ENCODE measurements at regions not wholly inside any gene's neighbourhood (a gene's known extent, or its start where the extent isn't known, plus 50 kb on each side); places are given as distances from the start of the nearest gene placed in this dataset.

DNA sequence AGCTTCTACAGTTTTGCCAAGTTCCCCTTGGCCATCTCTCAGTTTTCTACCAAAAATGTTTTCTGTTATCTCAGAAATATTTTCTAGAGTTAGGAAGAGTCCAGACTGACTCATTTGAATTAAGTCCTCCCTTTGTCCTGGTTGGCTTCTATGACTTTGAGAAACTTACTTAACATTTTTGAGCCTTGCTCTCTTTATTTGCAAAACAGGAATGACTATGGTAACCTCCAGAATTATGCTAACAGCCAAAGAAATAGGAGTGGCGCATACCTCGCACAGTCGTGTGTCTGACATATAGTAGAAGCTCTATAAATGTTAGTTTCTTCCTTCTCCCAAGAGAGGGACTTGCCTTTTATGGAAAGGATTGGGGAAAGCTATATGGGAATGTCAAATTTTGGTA is 841.1 kb downstream of the TSN start:
- CTCF ChIA-PET: no interaction called here

DNA sequence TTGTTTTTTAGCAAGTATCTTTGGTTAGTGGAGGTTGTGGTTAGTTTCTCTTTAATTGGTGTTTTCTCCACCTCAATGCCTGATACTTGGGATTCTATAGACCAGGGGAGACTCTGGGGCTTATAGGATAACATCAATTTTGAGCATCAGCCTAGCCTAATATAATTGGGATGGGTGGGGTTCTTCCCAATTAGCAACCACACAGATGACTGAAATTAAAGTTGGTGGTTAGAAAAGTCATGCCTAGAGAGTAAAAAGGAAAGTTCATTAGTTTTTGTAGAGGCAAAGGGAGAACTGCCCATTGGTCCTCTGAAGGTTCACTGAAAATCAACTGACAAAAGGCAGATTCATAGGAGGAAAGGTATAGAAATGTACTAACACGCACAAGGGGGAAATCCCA is 843.3 kb downstream of the TSN start:
- intact Hi-C loops (cut with micrococcal nuclease): no loop called here
- H3K4me3 Mint-ChIP-seq (ENCODE audit: unreplicated experiment): no peak overlapping the region
- H3K27me3 Mint-ChIP-seq (ENCODE audit: insufficient read depth, unreplicated experiment): no peaks in the 10 kb centered on the region
- ChIA-PET CTCF (no interaction called here), POLR2A (no interaction called here)
- no peaks in the 10 kb centered on the region for H3K9me3 Mint-ChIP-seq (ENCODE audit: unreplicated experiment)
- no TSS peak for BruUV-seq (replicated peaks)
- no peaks in the 10 kb centered on the region for H3K4me1 Mint-ChIP-seq (ENCODE audit: insufficient read depth, unreplicated experiment)
- H3K36me3 Mint-ChIP-seq (ENCODE audit: insufficient read depth, unreplicated experiment): no peaks in the 10 kb centered on the region
- H3K27ac Mint-ChIP-seq (ENCODE audit: low read depth, unreplicated experiment): no peak overlapping the region
- no peak for DNase-seq (ENCODE audit: unreplicated experiment)
- TF ChIP-seq, protein P1, sequence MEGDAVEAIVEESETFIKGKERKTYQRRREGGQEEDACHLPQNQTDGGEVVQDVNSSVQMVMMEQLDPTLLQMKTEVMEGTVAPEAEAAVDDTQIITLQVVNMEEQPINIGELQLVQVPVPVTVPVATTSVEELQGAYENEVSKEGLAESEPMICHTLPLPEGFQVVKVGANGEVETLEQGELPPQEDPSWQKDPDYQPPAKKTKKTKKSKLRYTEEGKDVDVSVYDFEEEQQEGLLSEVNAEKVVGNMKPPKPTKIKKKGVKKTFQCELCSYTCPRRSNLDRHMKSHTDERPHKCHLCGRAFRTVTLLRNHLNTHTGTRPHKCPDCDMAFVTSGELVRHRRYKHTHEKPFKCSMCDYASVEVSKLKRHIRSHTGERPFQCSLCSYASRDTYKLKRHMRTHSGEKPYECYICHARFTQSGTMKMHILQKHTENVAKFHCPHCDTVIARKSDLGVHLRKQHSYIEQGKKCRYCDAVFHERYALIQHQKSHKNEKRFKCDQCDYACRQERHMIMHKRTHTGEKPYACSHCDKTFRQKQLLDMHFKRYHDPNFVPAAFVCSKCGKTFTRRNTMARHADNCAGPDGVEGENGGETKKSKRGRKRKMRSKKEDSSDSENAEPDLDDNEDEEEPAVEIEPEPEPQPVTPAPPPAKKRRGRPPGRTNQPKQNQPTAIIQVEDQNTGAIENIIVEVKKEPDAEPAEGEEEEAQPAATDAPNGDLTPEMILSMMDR (IDR thresholded peaks at IDR 0.05; ENCODE audit: unreplicated experiment): no peak

More for the DNA sequence above, 841.1 kb downstream of the TSN start:
- DNase-seq (ENCODE audit: unreplicated experiment): no peak
- Mint-ChIP-seq H3K36me3 (ENCODE audit: insufficient read depth, unreplicated experiment) (no peaks in the 10 kb centered on the region), H3K9me3 (ENCODE audit: unreplicated experiment) (peaks cover 7% of the 10 kb centered on the region), H3K27me3 (ENCODE audit: insufficient read depth, unreplicated experiment) (no peaks in the 10 kb centered on the region), H3K27ac (ENCODE audit: low read depth, unreplicated experiment) (no peak overlapping the region), H3K4me3 (ENCODE audit: unreplicated experiment) (no peak overlapping the region), H3K4me1 (ENCODE audit: insufficient read depth, unreplicated experiment) (no peaks in the 10 kb centered on the region)
- intact Hi-C loops (cut with micrococcal nuclease): no loop called here
- BruUV-seq (replicated peaks): no TSS peak
- TF ChIP-seq, protein P1 (IDR thresholded peaks at IDR 0.05; ENCODE audit: unreplicated experiment): no peak
- POLR2A ChIA-PET: no interaction called here

DNA sequence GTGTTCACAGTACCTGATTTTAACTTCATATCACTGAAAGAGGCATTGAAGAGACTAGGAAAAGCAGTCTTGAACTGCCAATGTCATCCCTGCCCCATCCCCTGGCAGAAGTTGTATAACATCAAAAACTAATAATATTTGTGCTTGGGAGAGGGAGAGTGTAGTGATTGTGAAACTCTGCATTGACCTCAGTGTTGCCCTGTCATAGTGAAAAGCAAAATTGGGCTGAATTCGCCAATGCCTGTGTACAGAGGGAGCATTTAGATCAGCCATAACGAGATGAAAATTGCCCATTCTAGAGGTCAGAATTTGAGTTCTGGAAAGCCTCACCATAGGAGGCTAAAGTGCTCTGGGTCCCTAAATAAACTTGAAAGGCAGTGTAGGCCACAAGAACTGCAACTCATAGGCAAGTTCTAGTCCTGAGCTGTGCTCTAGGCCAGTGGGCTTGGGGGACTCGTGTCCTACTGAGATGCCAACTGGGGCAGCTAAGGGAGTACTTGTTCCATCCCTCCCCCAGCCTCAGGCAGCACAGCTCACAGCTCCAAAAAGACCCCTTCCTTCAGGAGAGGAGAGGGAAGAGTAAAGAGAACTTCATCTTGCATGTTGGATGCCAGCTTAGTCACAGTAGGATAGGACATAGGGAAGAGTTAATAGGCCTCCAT is 855.6 kb downstream of the TSN start:
- no peak for DNase-seq (ENCODE audit: unreplicated experiment)
- TF ChIP-seq, protein P1 (IDR thresholded peaks at IDR 0.05; ENCODE audit: unreplicated experiment): no peak
- POLR2A ChIA-PET: interaction anchor here (1.3 kb wide), 1 partner anchor 20 kb away, joined by 3 read pairs; no protein-coding TSS in a partner anchor
- intact Hi-C loops (cut with micrococcal nuclease): no loop called here
- Mint-ChIP-seq H3K9me3 (ENCODE audit: unreplicated experiment) (no peaks in the 10 kb centered on the region), H3K27me3 (ENCODE audit: insufficient read depth, unreplicated experiment) (no peaks in the 10 kb centered on the region), H3K4me3 (ENCODE audit: unreplicated experiment) (no peak overlapping the region), H3K27ac (ENCODE audit: low read depth, unreplicated experiment) (no peak overlapping the region), H3K36me3 (ENCODE audit: insufficient read depth, unreplicated experiment) (no peaks in the 10 kb centered on the region), H3K4me1 (ENCODE audit: insufficient read depth, unreplicated experiment) (peaks cover 10% of the 10 kb centered on the region)
- BruUV-seq (replicated peaks): no TSS peak
- CTCF ChIA-PET: interaction anchor here (0.7 to 0.8 kb wide), 2 partner anchors 1307 to 1747 kb away, joined by 3 to 5 read pairs; no protein-coding TSS in a partner anchor

DNA sequence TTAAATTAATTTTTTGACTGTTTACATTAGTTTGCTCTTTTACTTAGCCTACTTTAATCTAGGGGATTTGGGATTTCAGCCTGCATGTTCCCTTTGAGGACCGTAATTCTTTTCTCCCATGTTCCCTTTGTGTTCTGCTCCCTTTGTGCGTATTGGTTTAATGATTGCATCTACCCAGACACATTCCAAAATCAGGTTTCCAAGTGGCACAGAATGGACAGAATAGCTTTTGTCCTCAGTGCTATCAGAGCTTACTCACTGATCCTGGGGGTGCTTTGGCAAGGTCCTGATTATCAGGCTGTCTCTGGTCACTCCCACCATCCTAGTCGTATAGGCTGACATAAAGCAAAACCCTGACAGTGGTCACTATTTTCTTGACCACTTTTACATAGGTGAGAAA is 867.5 kb downstream of the TSN start:
- H3K27me3 Mint-ChIP-seq (ENCODE audit: insufficient read depth, unreplicated experiment): no peaks in the 10 kb centered on the region
- peaks cover 14% of the 10 kb centered on the region for H3K9me3 Mint-ChIP-seq (ENCODE audit: unreplicated experiment)
- no TSS peak for BruUV-seq (replicated peaks)
- H3K36me3 Mint-ChIP-seq (ENCODE audit: insufficient read depth, unreplicated experiment): no peaks in the 10 kb centered on the region
- intact Hi-C loops (cut with micrococcal nuclease): no loop called here
- TF ChIP-seq, protein P1 (IDR thresholded peaks at IDR 0.05; ENCODE audit: unreplicated experiment): no peak
- no peak overlapping the region for H3K4me3 Mint-ChIP-seq (ENCODE audit: unreplicated experiment)
- ChIA-PET CTCF (interaction anchor here (0.6 to 1.0 kb wide), 2 partner anchors 18 to 28 kb away, joined by 3 read pairs; no protein-coding TSS in a partner anchor), POLR2A (no interaction called here)
- H3K4me1 Mint-ChIP-seq (ENCODE audit: insufficient read depth, unreplicated experiment): peaks cover 8% of the 10 kb centered on the region
- DNase-seq (ENCODE audit: unreplicated experiment): no peak
- no peak overlapping the region for H3K27ac Mint-ChIP-seq (ENCODE audit: low read depth, unreplicated experiment)
